Endodermal cell (in vitro differentiated cells): ENCODE measurements at regions not wholly inside any gene's neighbourhood (a gene's known extent, or its start where the extent isn't known, plus 50 kb on each side); places are given as distances from the start of the nearest gene placed in this dataset.
"Not testable (repeated sequence)": the region's sequence is repeated elsewhere in the genome, so short reads cannot be mapped to it uniquely, and the experiment has no call there.

ENCODE experiments used
- DNase-seq: peaks from one replicate; pipeline ENCODE4 v3.0.0-alpha.2; 2017
- H3K27ac ChIP-seq: 2 replicates; pipeline ENCODE4 v1.5.1; 2013; ENCODE audit warnings: mild to moderate bottlenecking, low read depth, low read length, moderate library complexity
- H3K27me3 ChIP-seq: 2 replicates; pipeline ENCODE4 v1.6.1; 2013; ENCODE audit warnings: mild to moderate bottlenecking, low read length, moderate library complexity; ENCODE audit not compliant: insufficient read depth, control insufficient read depth, poor library complexity, severe bottlenecking
- H3K36me3 ChIP-seq: 2 replicates; pipeline ENCODE4 v1.7.0; 2013; ENCODE audit warnings: mild to moderate bottlenecking, low read length, moderate library complexity; ENCODE audit not compliant: control insufficient read depth, insufficient read depth
- H3K4me1 ChIP-seq: one replicate; pipeline ENCODE4 v1.7.0; 2013; ENCODE audit warnings: low read length; ENCODE audit not compliant: control insufficient read depth, insufficient read depth
- H3K4me3 ChIP-seq: 2 replicates; pipeline ENCODE4 v1.5.1; 2013; ENCODE audit warnings: mild to moderate bottlenecking, low read length, moderate library complexity
- H3K9ac ChIP-seq: 2 replicates; pipeline ENCODE4 v1.6.1; 2013; ENCODE audit warnings: mild to moderate bottlenecking, low read length, moderate library complexity; ENCODE audit not compliant: poor library complexity, severe bottlenecking; ENCODE audit errors: extremely low read depth
- H3K9me3 ChIP-seq: 2 replicates; pipeline ENCODE4 v1.6.1; 2013; ENCODE audit warnings: mild to moderate bottlenecking, low read length, moderate library complexity; ENCODE audit not compliant: control insufficient read depth
- H3K27ac Mint-ChIP-seq: 2 replicates; pipeline ENCODE4 v1.8.0; 2020; ENCODE audit warnings: mixed read lengths
- H3K27me3 Mint-ChIP-seq: 2 replicates; pipeline ENCODE4 v1.8.0; 2021; ENCODE audit warnings: mild to moderate bottlenecking, mixed read lengths; ENCODE audit not compliant: insufficient read depth
- H3K36me3 Mint-ChIP-seq: 2 replicates; pipeline ENCODE4 v1.8.0; 2020; ENCODE audit warnings: low read depth, mixed read lengths
- H3K4me1 Mint-ChIP-seq: 2 replicates; pipeline ENCODE4 v1.8.0; 2020; ENCODE audit warnings: mixed read lengths
- H3K4me3 Mint-ChIP-seq: 2 replicates; pipeline ENCODE4 v1.8.0; 2020; ENCODE audit warnings: mild to moderate bottlenecking, moderate library complexity, mixed read lengths
- H3K9me3 Mint-ChIP-seq: 2 replicates; pipeline ENCODE4 v1.8.0; 2020; ENCODE audit warnings: mild to moderate bottlenecking, mixed read lengths
- CTCF ChIP-seq: fragments of 200-600 bp; sonication (generic); conservative IDR thresholded peaks from 2 replicates; pipeline ENCODE4 v1.5.0; 2021; ENCODE audit warnings: antibody characterized with exemption, mild to moderate bottlenecking
- WGBS, 2 experiments: methylation state at CpG; one replicate each; pipeline versions ENCODE4 v1.1.5 to v1.1.7; 2013; ENCODE audit warnings: missing lambda C conversion rate in 2 of 2, mixed read lengths in 1 of 2; ENCODE audit not compliant: insufficient coverage in 1 of 2, insufficient read length in 1 of 2; 5-methylcytosine and 5-hydroxymethylcytosine counted together

- no peak overlapping the region for H3K27ac Mint-ChIP-seq
Measured at GRCh38 chr16:55989569-55989907, 114.4 kb upstream of the CES5A start.

GRCh38 chr16:55988850-55989568 lies 113.8 kb upstream of the CES5A start:
- not testable (repeated sequence) for H3K4me3 Mint-ChIP-seq, H3K4me1 ChIP-seq, H3K27me3 Mint-ChIP-seq, H3K4me1 Mint-ChIP-seq, H3K27me3 ChIP-seq, H3K36me3 Mint-ChIP-seq, H3K9ac ChIP-seq, H3K27ac ChIP-seq, H3K36me3 ChIP-seq, H3K27ac Mint-ChIP-seq, H3K4me3 ChIP-seq, H3K9me3 ChIP-seq, DNase-seq
- 93 to 98% methylated on average over 11 to 48 of the region's 48 CpGs for WGBS, 2 experiments
- H3K9me3 Mint-ChIP-seq: peaks cover 26% of the 10 kb centered on the region

More at GRCh38 chr16:55989569-55989907, 114.4 kb upstream of the CES5A start:
- Histone ChIP-seq H3K27ac (no peak overlapping the region), H3K27me3 (no peaks in the 10 kb centered on the region), H3K4me3 (no peak overlapping the region), H3K9ac (no peak overlapping the region), H3K9me3 (peaks cover 5% of the 10 kb centered on the region), H3K36me3 (no peaks in the 10 kb centered on the region), H3K4me1 (peaks cover 6% of the 10 kb centered on the region)
- WGBS, 2 experiments: 91 to 100% methylated on average over 7 to 17 of the region's 18 CpGs
- Mint-ChIP-seq H3K27me3 (no peaks in the 10 kb centered on the region), H3K9me3 (peaks cover 26% of the 10 kb centered on the region), H3K4me1 (peaks cover 4% of the 10 kb centered on the region), H3K4me3 (no peak overlapping the region), H3K36me3 (no peaks in the 10 kb centered on the region)
- DNase-seq: no peak
- no peak for TF ChIP-seq CTCF

- no peak overlapping the region for H3K4me3 Mint-ChIP-seq
- no peaks in the 10 kb centered on the region for H3K27me3 Mint-ChIP-seq
- no peak for TF ChIP-seq CTCF
Measured at GRCh38 chr16:55988013-55988412, 112.8 kb upstream of the CES5A start.

GRCh38 chr16:55982597-55982996 lies 107.4 kb upstream of the CES5A start:
- H3K4me3 Mint-ChIP-seq: no peak overlapping the region
- H3K27ac Mint-ChIP-seq: no peak overlapping the region
- H3K4me1 Mint-ChIP-seq: no peaks in the 10 kb centered on the region
- Histone ChIP-seq H3K27ac (no peak overlapping the region), H3K4me3 (no peak overlapping the region), H3K4me1 (no peaks in the 10 kb centered on the region), H3K27me3 (peaks cover 8% of the 10 kb centered on the region), H3K9ac (no peak overlapping the region), H3K36me3 (no peaks in the 10 kb centered on the region), H3K9me3 (peaks cover under 1% of the 10 kb centered on the region)
- no peaks in the 10 kb centered on the region for H3K36me3 Mint-ChIP-seq
- no peak for TF ChIP-seq CTCF
- 81 to 88% methylated on average over 1 of the region's 1 CpG for WGBS, 2 experiments
- H3K9me3 Mint-ChIP-seq: peaks cover 3% of the 10 kb centered on the region
- no peak for DNase-seq
- H3K27me3 Mint-ChIP-seq: no peaks in the 10 kb centered on the region

More at GRCh38 chr16:55988013-55988412, 112.8 kb upstream of the CES5A start:
- Mint-ChIP-seq H3K36me3 (no peaks in the 10 kb centered on the region), H3K4me1 (no peaks in the 10 kb centered on the region), H3K9me3 (peaks cover 26% of the 10 kb centered on the region), H3K27ac (no peak overlapping the region)
- H3K9me3 ChIP-seq: peaks cover 5% of the 10 kb centered on the region
- no peak overlapping the region for H3K4me3 ChIP-seq
- WGBS, 2 experiments: 89% methylated on average over 1 of the region's 1 CpG; no CpG with 5 or more reads in 1 of the 2 experiments
- no peak for DNase-seq
- H3K36me3 ChIP-seq: no peaks in the 10 kb centered on the region
- H3K27ac ChIP-seq: no peak overlapping the region
- H3K9ac ChIP-seq: no peak overlapping the region
- H3K27me3 ChIP-seq: no peaks in the 10 kb centered on the region
- no peaks in the 10 kb centered on the region for H3K4me1 ChIP-seq
